ENCODE measurements at regions not wholly inside any gene's neighbourhood (a gene's known extent, or its start where the extent isn't known, plus 50 kb on each side); places are given as distances from the start of the nearest gene placed in this dataset.
"Not testable (repeated sequence)": the region's sequence is repeated elsewhere in the genome, so short reads cannot be mapped to it uniquely, and the experiment has no call there.

DNA sequence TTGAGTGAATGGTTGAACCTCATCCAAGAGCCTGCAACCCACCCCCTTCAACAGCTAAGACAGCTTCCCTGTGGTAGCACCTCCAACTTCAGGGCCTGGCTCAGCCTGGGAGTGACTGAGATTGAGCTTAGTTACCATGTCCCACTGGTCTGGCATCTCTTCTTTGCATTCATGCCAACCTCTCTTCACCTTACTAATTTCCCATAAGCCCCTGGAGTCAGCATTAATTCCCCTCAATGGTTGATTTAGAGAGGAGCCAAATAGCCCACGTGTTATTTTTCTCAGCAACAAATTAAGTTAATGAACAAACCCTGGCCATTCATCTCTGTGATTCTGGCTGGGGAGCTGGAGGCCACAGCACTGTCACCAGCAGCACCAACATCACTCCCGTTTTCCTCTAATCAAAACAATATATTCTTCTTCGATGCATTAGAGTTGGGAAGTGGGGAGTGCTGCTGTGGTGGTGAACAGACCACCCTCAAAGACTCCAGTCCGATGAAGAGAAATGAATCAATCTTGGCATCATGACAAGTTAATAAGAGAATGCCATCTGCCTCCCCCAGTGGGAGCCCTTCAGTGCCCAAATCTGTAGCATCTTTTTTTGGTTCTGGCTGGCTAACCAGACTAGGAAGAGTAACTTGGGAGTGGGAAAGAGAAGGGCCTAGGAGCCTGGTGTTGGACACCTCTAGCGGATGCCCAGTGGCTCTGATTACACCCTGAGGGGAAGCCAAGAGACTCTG lies 83.2 kb upstream of the ADRA1D start:
- no peak for DNase-seq

DNA sequence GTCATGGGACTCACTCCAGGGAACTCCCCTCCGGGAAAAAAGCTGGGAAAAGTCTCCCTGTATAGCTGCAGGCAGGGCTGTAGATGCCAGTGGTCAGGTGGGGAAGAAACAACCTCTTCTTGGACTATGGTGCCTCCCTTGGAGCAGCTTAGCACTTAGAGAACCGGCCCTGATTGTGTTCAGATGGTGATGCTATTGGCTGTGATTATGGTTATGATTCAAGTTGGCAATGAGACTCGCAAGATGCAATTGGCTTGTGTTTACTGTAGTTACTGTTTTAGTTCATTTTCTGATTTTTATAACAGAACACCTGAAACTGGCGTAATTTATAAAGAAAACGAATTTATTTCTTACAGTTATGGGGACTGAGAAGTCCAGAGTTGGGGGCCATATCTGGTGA lies 80.9 kb upstream of the ADRA1D start:
- no peak for DNase-seq

DNA sequence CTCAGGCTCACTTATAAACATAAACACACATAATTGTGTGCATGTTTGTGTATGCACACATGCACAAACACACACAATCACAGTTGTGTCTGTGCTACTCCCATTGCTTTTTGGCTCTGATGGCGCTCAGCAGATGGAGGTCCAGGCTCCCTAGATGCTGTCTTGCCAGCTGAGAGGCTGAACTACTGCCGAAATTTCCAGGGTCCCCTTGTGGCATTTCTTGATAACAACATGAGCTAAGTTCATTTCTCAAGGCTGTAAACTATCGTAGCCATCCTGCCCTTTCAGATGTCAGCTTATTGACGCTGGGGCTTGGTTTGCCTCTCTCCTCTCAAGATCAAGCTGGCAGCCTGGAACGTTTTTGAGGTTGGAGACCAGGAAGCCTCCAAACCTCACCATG lies 80.1 kb upstream of the ADRA1D start:
- DNase-seq, result no peak

DNA sequence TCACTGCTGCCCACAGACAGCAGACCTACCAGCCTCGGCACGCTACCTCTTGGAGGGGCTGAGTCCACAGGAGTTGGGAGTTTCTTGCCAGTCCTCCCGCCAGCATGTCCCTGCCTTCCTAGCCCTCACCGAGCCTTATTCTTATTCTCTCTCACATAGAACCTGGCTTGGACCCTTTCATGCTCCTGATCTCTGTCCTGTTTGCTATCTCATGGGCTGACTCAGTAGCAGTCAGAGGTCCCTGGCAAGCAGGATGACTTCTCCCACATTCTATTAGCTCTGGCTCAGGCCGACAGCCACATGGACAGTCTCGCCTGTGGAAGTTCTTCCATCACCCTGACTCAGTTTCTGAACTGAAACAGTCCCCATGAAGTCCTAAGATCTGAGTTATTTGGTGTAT lies 79.5 kb upstream of the ADRA1D start:
- DNase-seq, result no peak

DNA sequence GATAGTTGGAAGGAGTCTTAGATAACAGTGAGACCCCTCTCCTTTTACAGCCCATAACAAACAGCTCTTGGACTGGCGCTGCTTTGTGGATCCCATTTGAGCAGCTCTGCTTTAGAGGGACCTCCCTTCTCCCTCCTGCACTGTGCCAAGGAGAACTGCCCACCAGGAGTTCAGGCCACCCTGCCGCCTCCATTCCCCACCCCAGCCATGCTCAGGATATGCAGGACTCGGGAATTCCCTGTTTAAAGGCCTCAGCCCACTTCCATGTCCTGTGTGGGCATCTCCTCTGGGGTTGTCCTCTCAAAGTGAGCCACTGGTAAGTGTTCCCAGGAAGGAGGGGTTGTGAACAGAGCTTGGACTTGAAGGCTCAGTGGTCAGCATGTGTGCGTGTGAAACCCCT lies 78.9 kb upstream of the ADRA1D start:
- no peak for DNase-seq

DNA sequence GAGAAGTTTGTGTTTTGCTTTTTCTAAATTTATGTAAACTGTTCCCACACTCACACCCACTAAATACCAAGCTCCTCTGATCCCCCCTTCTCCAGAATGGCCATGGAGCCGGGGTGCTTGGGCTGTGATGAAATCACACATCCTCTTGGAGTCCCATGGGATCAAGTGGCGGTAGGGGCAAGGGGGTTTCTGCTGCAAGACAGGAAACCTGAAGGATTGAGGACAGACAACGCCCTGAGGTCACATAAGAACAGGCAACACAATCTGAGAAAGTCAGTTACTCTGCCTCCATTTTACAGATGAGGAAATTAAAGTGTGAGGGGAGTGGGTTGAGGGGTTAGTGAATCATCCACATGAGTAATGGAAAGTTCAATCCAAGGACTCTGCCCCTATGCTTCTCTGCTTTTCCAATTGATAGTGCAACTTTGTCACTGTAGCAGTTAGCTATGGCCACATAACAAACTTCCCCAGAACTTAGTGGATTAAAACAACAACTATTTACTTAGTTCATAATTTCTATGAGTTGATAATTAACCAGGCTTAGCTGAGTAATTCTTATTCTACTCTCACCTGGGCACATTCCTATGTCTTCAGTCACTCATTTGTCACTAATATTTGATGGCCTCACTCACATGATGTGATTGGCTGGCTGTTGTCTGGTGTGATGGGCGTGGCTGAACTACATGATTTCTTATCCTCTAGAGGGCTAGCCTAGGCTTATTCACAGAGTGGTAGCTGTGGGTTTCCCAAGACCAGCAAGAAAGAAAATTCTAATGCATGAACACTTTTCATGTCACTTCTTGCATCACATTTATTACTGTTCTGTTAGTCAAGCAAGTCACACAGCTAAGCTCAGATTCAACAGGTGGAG lies 77.3 kb upstream of the ADRA1D start:
- DNase-seq, result no peak

DNA sequence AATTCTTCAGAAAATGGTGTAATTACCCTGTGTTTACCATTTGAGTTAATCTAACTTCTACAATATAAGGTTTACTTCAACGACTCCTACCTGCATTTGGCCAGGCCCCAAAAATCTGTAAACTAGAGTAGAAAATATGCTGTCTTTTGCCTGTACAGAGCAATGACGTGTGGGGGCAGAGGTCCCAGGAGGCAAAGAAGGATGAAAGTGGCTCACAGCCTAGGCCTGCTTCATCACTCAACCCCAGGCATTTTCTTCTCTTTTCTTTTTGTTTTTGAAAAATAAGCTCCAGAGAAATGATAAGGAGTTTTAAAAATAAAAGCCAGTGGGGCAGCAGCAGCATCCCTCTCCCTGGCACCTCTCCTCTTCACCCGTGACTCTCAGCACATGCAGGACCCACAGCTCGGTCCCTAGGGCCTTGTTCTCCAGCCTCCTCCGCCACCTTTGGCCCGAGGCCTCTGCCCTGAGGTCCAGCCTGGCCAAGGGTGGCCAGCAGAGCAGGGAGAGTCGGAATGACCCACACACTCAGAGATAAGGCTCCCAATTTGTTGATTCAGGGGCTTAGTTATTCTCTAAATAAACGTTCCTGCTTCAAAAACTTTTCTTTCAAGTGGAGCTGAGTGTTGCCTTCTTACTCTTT lies 76.6 kb upstream of the ADRA1D start:
- DNase-seq, result no peak

DNA sequence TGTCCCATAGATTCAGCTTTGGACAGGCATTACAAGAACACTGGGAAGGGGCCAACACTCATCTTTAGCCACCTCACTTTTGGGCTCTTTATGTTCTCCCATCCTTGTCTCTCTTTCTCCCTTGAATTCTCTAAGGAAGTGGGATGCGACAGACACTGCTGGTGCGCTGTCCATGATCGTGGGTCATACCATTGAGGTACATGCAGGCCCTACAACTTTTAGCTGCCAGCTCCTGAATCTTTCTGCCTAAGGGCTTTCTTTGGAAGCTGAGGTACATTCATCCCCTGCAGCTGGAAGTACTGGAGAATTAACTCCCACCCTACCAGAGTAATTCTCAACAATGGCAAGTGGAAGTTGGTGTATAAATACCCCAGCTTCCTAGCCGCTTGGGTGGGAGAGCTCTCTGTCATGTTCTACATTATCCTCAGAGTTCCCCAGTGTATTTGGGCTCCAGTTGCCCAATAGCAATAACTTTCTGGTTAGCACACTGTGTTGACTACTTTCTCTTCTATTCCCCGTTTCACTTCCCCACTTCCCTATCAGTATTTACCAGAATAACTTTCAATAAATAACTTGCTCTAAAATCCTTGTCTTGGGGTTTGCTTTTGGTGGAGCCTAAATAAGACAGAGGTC lies 75.6 kb upstream of the ADRA1D start:
- no peak for DNase-seq

DNA sequence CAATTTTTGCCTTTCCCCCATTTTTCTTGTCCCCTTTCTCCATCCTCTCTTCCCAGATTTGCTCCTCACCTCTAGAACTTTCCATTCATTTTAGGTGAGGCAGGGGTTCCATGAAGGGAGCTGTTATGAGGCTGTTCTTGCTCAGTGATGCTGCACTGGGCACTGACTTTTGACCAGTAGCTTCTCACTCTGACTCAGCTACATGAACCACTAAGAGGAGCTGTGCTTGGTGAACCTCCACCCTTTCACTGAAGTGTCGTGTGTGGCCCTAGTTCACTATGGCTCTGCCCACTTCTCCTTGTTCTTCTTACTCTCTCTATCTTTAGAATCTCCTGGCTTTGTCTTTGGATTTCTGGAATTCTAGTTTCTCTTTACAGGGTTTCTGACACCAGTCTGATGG lies 73.4 kb upstream of the ADRA1D start:
- no peak for DNase-seq

DNA sequence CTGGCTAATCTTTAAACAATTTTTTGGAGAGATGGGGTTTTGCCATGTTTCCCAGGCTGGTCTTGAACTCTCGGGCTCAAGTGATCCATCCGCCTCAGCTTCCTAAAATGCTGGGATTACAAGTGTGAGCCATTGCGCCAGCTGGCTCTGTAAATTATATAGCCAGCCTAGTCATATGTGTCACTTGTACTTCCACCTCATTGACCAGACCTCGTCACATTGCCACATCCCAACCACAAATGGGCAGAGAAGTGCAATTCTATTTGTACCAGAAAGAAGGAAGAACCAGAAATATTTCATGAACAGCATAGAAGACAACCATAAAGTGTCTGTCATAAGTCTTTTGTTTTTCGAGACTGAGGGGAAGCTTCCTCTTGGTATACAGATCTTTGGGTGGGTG lies 71.2 kb upstream of the ADRA1D start:
- DNase-seq, result no peak

DNA sequence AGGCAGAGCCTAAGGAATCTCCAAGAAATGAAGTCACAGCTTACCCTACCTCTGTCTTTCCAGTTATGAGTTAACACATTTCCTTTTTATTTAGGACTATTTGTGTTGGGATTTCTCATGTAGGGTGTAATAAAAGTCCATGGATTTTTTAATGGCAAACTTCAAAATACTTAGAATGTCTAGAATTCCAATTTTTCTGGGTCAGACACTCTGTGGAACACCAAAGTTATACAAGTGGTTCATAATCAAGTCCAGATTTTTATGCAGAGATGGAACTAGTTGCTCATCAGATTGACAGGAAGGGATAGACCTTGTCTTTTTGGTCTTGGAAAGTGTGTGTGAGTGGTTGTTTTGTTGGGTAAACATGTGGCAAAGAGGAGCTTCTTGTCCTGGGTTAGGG lies 69.8 kb upstream of the ADRA1D start:
- no peak for DNase-seq

DNA sequence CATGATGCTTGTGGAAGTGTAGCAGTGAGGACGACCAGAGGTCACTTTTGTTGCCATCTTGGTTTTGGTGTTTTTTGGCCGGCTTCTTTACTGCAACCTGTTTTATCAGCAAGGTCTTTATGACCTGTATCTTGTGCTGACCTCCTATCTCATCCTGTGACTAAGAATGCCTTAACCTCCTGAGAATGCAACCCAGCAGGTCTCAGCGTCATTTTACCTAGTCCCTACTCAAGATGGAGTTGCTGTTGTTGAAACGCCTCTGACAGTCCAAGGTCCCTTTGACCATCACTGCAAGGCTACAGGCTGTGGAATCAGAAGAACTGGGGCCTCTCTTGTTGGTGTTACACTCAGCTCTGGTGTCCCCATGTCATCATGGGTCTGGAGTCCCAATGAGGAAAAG lies 61.5 kb upstream of the ADRA1D start:
- DNase-seq, result not testable (repeated sequence)

DNA sequence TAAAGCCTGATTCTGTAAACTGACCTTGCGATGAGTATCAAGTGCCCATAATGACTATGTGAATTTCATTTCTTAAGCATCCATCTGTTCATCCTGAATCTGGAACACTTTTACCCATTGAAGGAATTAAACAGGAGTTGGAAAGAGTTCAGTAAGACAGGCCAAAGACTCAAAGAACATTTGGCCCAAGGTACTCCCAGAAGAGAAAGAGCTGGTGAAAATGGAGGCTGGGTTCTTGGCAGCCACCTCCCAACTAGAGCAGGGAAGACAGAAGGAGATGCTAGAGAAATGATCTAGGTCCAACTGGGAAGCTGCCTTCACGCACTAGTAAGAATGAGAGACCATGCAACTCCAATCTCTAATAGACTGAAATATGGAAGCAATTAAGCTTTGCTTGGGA lies 57.1 kb upstream of the ADRA1D start:
- no peak for DNase-seq

DNA sequence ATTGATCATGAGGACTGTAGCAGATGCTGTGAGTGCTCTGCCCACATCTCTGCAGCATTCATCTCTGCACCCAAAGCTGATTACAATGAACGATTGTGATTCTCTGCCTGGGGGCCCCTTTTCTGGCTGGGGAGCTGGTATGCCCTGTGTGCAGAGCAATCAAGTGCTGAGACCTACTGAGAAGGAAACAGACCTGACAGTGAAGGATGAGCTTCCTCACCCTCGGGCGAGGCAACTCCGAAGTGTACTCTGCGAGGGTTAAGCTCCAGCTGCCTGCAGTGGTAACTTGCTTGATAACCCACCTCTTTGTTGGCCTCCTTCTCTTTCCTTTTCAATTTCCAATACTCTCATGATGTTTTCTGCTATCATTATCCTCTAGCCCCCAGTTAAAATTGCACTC lies 56.0 kb upstream of the ADRA1D start:
- DNase-seq, result no peak

DNA sequence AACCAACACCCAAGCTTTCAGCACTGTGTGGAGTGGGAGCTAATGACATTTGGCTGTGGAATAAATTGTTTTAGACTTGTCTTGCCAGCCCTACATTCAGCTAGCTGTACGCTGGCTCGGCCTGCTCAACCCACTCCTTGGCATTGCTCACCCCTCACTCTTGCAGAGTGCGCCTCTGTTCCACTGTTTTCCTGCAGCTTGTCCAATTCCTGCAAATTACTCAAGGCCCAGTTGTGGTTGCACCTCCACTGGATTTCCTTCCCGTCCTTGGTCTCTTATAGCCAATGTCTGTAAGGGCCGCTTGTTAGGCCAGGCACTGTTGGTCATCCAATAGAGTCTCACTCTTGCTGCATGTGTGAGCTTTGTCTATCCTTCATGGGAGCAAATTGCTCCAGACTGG lies 55.5 kb upstream of the ADRA1D start:
- no peak for DNase-seq

DNA sequence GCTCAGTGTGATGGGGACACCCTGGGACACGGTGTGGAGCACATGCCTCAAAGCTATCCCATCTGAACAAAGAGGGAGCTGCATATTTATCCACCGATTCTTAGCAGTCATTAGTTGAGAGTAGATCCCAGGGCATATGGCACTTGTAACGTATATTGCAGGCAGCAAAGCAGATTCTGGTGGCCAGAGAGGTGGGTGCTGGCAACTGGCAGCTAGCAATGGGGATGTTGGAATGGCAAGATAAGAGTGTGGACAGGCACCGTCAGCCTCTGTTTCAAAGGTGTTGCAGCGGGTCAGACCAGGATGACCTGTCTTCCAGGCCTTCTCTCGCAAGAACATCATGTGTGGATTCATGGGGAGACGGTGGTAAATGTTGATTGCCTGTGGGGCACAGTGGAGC lies 54.0 kb upstream of the ADRA1D start:
- DNase-seq, result no peak

DNA sequence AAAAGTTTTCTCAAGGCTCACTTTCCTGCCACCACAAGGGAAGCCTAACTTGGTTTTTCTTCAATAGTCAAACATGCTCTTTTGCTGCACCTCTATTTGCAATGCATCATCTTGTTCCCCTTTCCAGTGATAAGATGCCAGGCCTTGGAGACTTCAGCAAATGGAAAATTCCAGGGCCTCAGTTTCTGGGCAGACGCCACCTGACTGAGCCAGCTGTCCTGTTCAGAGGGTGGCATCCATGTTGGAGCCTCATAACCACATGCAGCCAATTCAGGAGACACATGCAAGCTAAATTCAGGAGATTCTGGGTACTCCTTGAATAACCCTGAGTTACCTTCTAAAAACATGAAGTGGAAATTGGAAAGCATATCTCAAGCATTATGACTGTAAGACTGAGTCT lies 51.8 kb upstream of the ADRA1D start:
- no peak for DNase-seq

DNA sequence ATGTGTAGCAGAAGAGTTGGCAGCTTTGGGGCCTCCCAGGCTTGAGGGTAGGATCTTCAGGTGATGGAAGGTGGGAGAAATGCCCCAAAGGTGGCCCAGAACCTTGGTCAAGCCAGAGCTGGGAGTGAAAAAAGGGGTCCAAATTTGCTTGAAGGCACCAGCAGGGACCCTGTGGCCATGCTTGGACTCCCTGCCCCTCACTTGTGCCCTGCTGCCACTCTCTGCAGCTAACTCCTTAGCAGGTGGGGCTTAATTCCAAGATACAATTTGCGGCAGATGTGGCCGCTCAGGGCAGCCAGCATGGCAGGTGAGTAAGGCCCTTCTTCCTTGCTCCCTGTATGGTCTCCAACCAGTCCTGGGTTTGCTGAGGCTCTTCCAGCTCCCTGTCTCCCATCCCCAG lies 51.3 kb upstream of the ADRA1D start:
- DNase-seq, result no peak

DNA sequence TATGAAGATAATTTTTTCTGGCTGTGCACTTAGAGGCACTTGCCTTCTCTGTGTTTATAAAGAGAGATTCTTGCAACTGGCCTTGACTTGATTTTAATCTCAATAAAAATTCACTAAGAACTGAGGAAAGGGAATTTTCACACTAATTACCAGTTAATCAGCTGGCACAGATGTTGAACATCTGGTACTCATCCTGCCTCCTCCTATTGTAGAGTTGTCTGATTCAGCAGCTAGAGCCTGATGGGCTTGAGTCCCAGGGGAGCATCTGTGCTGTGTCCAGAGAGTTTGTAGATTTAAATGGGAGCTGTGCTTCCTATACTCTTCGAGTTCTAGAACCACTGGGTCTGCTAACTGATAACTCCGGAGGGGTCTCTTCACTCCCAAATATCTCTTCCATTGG lies 50.7 kb upstream of the ADRA1D start:
- DNase-seq, result no peak

DNA sequence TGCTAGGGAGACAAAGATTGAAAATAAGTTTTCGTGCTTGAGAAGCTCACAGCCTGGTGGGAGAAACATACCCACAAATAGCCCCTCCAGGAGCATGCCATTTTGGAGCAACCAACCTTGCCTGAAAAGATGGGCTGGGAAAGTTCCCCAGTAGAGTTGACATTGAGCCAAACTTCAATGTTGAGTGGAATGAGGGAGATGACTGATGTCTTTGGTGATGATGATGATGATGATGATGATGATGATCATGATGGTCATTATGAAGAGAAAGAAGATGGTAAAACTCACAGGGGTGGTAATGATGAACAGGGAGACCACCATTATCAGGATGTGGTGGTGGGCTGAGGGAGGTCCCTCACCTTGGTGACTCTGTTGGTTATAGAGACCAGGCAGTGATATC lies 50.1 kb upstream of the ADRA1D start:
- DNase-seq, result no peak

Measured in activated CD8-positive, alpha-beta memory T cell treated with anti-CD3 and anti-CD28 coated beads, Interleukin-2, amount 50 U/mL, for 4 hours (primary cell).